GM23338 (cell line): ENCODE measurements at regions not wholly inside any gene's neighbourhood (a gene's known extent, or its start where the extent isn't known, plus 50 kb on each side); places are given as distances from the start of the nearest gene placed in this dataset.

Experiments
- ATAC-seq: fragments of 200-7000 bp; cut with Tn5 transposase; 3 replicates; pipeline ENCODE4 v1.9.1; 2020
- DNase-seq: peaks from one replicate; pipeline ENCODE4 v3.0.0-alpha.2; 2015; ENCODE audit warnings: low spot score
- H2AFZ ChIP-seq: fragments of 200-600 bp; sonication (generic); 2 replicates; pipeline ENCODE4 v1.8.0; 2016; ENCODE audit warnings: antibody characterized with exemption, mild to moderate bottlenecking, moderate library complexity
- H3F3A ChIP-seq: fragments of 200-600 bp; sonication (generic); replicated peaks from 2 replicates; pipeline ENCODE4 v1.8.0; 2017; ENCODE audit warnings: antibody characterized with exemption, mixed run types, low read depth
- H3K27ac ChIP-seq: fragments of 200-600 bp; sonication (generic); 2 replicates; pipeline ENCODE4 v1.6.1; 2016; ENCODE audit warnings: low read depth
- H3K27me3 ChIP-seq: fragments of 200-600 bp; sonication (generic); 2 replicates; pipeline ENCODE4 v1.8.0; 2016; ENCODE audit warnings: mild to moderate bottlenecking, mixed run types, moderate library complexity; ENCODE audit not compliant: insufficient read depth
- H3K36me3 ChIP-seq: fragments of 200-600 bp; sonication (generic); 2 replicates; pipeline ENCODE4 v1.8.0; 2016; ENCODE audit warnings: mild to moderate bottlenecking; ENCODE audit not compliant: insufficient read depth
- H3K4me1 ChIP-seq: fragments of 200-600 bp; sonication (generic); 2 replicates; pipeline ENCODE4 v1.8.0; 2016; ENCODE audit warnings: mild to moderate bottlenecking, moderate library complexity; ENCODE audit not compliant: insufficient read depth
- H3K4me2 ChIP-seq: fragments of 200-600 bp; sonication (generic); 2 replicates; pipeline ENCODE4 v1.7.1; 2017; ENCODE audit warnings: mixed run types
- H3K4me3 ChIP-seq: fragments of 200-600 bp; sonication (generic); 2 replicates; pipeline ENCODE4 v1.6.1; 2016; ENCODE audit warnings: mixed run types
- H3K79me2 ChIP-seq: fragments of 200-600 bp; sonication (generic); replicated peaks from 2 replicates; pipeline ENCODE4 v1.8.0; 2017; ENCODE audit warnings: mild to moderate bottlenecking; ENCODE audit not compliant: insufficient read depth
- H3K9me2 ChIP-seq: fragments of 200-600 bp; sonication (generic); 2 replicates; pipeline ENCODE4 v1.8.0; 2017; ENCODE audit not compliant: insufficient read depth
- H4K20me1 ChIP-seq: fragments of 200-600 bp; sonication (generic); replicated peaks from 2 replicates; pipeline ENCODE4 v1.8.0; 2017; ENCODE audit warnings: mild to moderate bottlenecking; ENCODE audit not compliant: insufficient read depth
- H3K27ac Mint-ChIP-seq: 2 replicates; pipeline ENCODE4 v1.8.0; 2020; ENCODE audit warnings: inconsistent platforms, mild to moderate bottlenecking, moderate library complexity, mixed read lengths
- H3K27me3 Mint-ChIP-seq: 3 replicates; pipeline ENCODE4 v1.8.0; 2022; ENCODE audit warnings: low read depth, mild to moderate bottlenecking, moderate library complexity, mixed read lengths, inconsistent platforms; ENCODE audit not compliant: insufficient read depth, poor library complexity
- H3K36me3 Mint-ChIP-seq: 3 replicates; pipeline ENCODE4 v1.8.0; 2021; ENCODE audit warnings: low read depth, mild to moderate bottlenecking, inconsistent platforms, moderate library complexity, mixed read lengths
- H3K4me1 Mint-ChIP-seq: 3 replicates; pipeline ENCODE4 v1.8.0; 2020; ENCODE audit warnings: mild to moderate bottlenecking, inconsistent platforms, mixed read lengths
- H3K4me3 Mint-ChIP-seq: 3 replicates; pipeline ENCODE4 v1.8.0; 2021; ENCODE audit warnings: moderate library complexity, mild to moderate bottlenecking, inconsistent platforms, mixed read lengths
- H3K9me3 Mint-ChIP-seq: 3 replicates; pipeline ENCODE4 v1.8.0; 2020; ENCODE audit warnings: moderate library complexity, mild to moderate bottlenecking, inconsistent platforms, mixed read lengths
- CREB1 ChIP-seq: fragments of 250-450 bp; sonication (Bioruptor Pico); IDR thresholded peaks from 2 replicates; pipeline ENCODE4 v1.5.0; 2020; ENCODE audit warnings: low read depth, mild to moderate bottlenecking, moderate library complexity
- CTCF ChIP-seq, 2 experiments: fragments of 200-600 bp in 1 of 2; sonication (generic) in 1 of 2; conservative IDR thresholded peaks; 2 replicates each; pipeline versions ENCODE4 v1.5.1 to v1.6.1; 2016 to 2017; ENCODE audit warnings: antibody characterized with exemption in 2 of 2, low read depth in 2 of 2, mild to moderate bottlenecking in 2 of 2, moderate library complexity in 1 of 2
- ETS1 ChIP-seq: IDR thresholded peaks from 2 replicates; pipeline ENCODE4 v1.6.1; 2016; ENCODE audit warnings: antibody characterized with exemption
- EZH2 ChIP-seq: fragments of 200-600 bp; sonication (generic); IDR thresholded peaks from one replicate; pipeline ENCODE4 v1.8.0; 2017; ENCODE audit warnings: antibody characterized with exemption, mild to moderate bottlenecking, low read depth; ENCODE audit not compliant: unreplicated experiment
- EZH2phosphoT487 ChIP-seq: fragments of 200-600 bp; sonication (generic); IDR thresholded peaks from one replicate; pipeline ENCODE4 v1.8.1; 2018; ENCODE audit warnings: antibody characterized with exemption; ENCODE audit not compliant: unreplicated experiment
- JUNB ChIP-seq: IDR thresholded peaks from one replicate; pipeline ENCODE4 v1.6.1; 2016; ENCODE audit warnings: antibody characterized with exemption; ENCODE audit not compliant: unreplicated experiment
- NANOG ChIP-seq: IDR thresholded peaks from 2 replicates; pipeline ENCODE4 v1.6.1; 2016; ENCODE audit warnings: antibody characterized with exemption, borderline replicate concordance
- POLR2AphosphoS5 ChIP-seq: IDR thresholded peaks from 2 replicates; pipeline ENCODE4 v1.6.1; 2016; ENCODE audit warnings: antibody characterized with exemption, low read depth
- REST ChIP-seq: IDR thresholded peaks from one replicate; pipeline ENCODE4 v1.6.1; 2018; ENCODE audit warnings: antibody characterized with exemption; ENCODE audit not compliant: unreplicated experiment
- STAT1 ChIP-seq: IDR thresholded peaks from one replicate; pipeline ENCODE4 v1.6.1; 2016; ENCODE audit warnings: antibody characterized with exemption; ENCODE audit not compliant: unreplicated experiment
- ZNF114 ChIP-seq: fragments of 250-450 bp; sonication (Bioruptor Pico); IDR thresholded peaks from 2 replicates; pipeline ENCODE4 v1.5.0; 2020; ENCODE audit warnings: mild to moderate bottlenecking, moderate library complexity
- ZNF331 ChIP-seq: fragments of 250-450 bp; sonication (Bioruptor Pico); IDR thresholded peaks from 2 replicates; pipeline ENCODE4 v1.5.0; 2020; ENCODE audit warnings: low read depth, mild to moderate bottlenecking, moderate library complexity
- ZNF462 ChIP-seq: fragments of 250-450 bp; sonication (Bioruptor Pico); IDR thresholded peaks from 2 replicates; pipeline ENCODE4 v1.5.0; 2020; ENCODE audit warnings: mild to moderate bottlenecking, moderate library complexity

- Mint-ChIP-seq H3K27ac (no peak overlapping the region), H3K36me3 (no peaks in the 10 kb centered on the region; the same call in 2 of the 3 replicates), H3K4me3 (no peak overlapping the region), H3K4me1 (peaks cover 19% of the 10 kb centered on the region), H3K27me3 (peaks cover 4% of the 10 kb centered on the region), H3K9me3 (no peaks in the 10 kb centered on the region)
- Histone ChIP-seq H3K27me3 (no peaks in the 10 kb centered on the region), H2AFZ (no peak overlapping the region), H3K4me1 (peaks cover 18% of the 10 kb centered on the region), H3K27ac (no peak overlapping the region), H3F3A (no peaks in the 10 kb centered on the region), H3K4me3 (no peak overlapping the region), H3K4me2 (no peak overlapping the region), H3K36me3 (no peaks in the 10 kb centered on the region), H3K79me2 (no peaks in the 10 kb centered on the region), H4K20me1 (no peaks in the 10 kb centered on the region), H3K9me2 (0 out of 2 replicates have a peak, but pooled peaks cover 4% of the 10 kb centered on the region)
- ATAC-seq = no peak
- TF ChIP-seq POLR2AphosphoS5 (no peak), CTCF (conservative IDR thresholded peaks at IDR 0.05; ENCODE audit: low read depth in 2 of 2) (no peak), ZNF462 (no peak), NANOG (no peak), ETS1 (no peak), EZH2phosphoT487 (no peak), EZH2 (no peak), ZNF331 (CRISPR knock-in tag) (no peak), JUNB (no peak), ZNF114 (CRISPR knock-in tag) (no peak), REST (no peak), CREB1 (CRISPR knock-in tag) (no peak), STAT1 (no peak)
- DNase-seq = no peak
Measured at GRCh38 chr2:59882279-59882678, 671.2 kb downstream of the BCL11A start.
